ENCODE measurements at regions not wholly inside any gene's neighbourhood (a gene's known extent, or its start where the extent isn't known, plus 50 kb on each side); places are given as distances from the start of the nearest gene placed in this dataset.

- DNase-seq, result no peak
Measured at GRCh38 chr1:58119971-58120370, 426.6 kb downstream of the OMA1 start.

GRCh38 chr1:58116284-58116683, 430.2 kb downstream of the OMA1 start:
- no peak for DNase-seq

DNA sequence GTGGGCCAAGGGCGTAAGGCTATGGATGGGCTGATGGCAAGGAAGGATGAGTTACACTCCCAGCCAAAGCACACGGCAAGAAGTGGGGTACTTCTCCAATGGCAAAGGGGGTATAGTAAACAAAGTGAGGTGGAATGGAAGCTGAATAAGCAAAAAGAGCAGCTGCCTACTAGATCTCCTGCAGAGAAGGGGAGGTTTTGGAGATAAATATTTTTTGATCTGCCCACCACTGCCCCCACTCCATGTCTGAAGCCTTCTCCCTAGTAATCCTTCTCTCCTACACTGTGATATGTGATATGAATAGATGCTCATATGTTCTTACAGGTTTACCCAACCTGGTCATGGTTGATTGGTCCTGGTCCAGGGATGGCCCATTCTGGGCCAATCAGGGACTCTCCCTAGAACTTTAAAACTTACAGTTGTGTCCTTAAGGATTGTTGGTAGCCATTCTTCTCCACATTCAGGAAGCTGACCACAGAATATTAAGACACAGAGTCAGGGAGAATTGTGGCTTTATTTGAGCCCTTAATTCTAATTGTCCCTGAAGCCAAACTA, 436.8 kb downstream of the OMA1 start:
- DNase-seq, result no peak

- DNase-seq, result no peak
Measured at GRCh38 chr1:58108783-58109182, 437.7 kb downstream of the OMA1 start.

DNA sequence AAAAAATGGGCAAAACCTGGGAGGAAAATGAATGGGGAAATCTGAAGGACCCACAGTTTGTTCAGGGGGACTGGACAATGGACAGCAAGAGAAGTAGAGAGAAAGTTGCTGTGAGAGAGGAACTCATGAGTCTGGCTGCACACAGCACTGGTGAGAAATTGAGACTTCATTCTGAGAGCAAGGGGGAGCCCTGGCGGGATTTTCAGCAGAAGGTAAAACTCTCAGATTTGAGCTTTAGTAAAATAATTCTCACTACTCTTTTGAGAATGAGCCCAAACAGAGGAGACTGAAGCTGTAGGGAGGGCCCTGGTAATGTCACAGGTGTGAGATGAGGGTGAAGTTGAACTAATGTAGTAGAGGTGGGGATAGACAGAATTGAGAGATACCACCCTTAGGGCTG, 438.6 kb downstream of the OMA1 start:
- DNase-seq, result no peak

- DNase-seq, result no peak
Measured at GRCh38 chr1:58104960-58105359, 441.6 kb downstream of the OMA1 start.

DNA sequence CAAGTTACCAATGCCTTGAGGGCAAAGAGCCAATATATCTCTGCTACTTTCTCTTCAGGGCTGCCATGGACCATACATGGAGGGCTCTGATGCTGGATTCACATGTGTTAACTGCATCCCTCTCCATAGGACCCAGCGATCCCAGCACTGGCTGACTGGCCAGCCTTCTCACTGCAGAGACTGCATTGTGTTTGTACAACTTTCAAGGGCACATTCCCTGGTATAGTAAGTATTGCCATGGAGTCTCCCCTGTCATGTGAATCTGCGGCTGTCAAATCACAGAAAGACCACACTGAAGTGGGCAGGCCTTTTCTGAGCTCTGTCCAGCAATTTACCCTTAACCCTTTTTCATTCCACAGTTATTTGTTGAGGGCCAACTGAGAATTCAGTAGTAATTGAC, 449.8 kb downstream of the OMA1 start:
- no peak for DNase-seq

DNA sequence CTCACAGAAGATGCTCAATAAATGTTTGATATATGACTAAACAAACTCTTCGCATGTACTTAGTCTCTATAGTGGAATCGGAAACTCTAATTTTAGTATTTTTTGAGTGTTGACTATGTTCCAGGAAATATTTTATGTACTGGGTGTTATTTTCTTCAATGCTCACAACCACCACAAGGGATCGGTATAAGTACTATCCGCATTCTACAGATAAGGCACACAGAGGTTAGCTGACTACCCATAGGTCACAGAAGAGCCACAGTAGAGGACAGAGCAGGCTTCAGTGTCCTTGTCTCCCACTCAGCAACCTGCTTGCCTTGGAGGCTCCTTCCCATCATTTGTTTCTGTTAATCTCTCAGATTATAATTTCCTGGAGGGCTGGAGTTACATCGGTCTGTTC, 451.3 kb downstream of the OMA1 start:
- DNase-seq, result no peak

DNA sequence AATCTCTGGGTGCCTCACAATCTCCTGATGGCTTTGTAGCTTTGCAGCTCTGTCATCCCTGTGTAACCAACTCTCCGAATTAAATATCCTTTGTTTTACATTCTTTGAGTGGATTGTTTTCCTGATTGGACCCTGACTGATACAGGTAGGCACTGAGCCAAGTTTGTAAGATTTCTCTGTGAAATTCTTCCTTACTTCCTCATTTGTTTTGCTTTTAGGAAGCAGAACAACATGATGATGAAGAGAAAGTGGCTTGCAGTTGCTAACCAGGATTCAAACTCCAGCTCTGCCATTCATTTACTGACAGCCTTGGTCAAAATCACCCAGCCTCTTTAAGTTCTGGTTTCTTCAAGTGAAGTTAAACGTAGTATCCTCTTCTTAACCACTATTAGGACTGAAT, 452.3 kb downstream of the OMA1 start:
- no peak for DNase-seq

DNA sequence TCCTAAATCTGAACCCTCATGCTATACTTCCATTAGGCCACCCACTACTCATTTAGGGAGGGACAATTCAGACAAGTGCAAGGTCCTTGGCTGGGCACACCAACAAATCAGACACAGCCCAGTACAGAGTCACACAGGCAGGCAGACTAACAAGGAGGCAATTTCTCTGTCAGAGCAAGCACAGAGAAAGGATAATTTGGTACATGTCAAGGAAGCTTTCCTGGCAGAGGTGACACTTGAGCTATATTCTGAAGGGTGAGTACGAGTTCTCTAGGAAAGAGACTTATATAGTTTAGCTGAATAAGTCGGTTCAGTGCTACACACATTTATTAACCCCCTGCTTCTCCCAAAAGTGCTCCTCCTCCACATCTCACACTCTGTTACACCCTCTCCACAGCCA, 455.9 kb downstream of the OMA1 start:
- DNase-seq, result no peak

DNA sequence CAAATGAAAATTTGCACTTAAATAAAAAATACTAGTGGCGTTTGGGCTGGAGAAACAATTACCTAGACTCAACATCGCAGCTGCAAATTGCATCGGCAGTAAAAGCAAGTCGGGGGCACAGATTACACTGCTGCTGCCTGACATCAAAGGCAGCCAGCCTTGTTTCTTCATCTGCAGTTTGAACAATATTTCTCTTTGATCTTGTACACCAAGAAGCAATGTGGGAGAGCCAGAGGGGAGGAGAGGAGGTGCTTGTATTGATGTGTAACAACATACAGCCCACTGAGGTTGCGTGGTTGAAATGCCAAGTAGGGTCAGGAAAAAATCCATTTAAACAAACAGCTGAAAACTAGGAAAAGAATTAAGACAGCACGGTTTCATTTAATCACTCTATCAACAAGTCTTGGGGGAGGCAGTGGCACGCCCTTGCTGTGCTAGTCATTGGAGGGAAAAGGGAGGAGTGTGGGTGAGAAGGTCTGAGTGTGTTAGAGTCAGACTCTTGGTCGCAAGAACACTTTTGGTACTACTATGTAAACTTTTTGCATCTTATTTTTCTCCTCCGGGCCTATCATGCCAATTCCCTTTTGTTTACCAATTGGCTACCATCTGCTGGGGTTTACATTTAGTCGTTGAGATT, 456.5 kb downstream of the OMA1 start:
- no peak for DNase-seq

DNA sequence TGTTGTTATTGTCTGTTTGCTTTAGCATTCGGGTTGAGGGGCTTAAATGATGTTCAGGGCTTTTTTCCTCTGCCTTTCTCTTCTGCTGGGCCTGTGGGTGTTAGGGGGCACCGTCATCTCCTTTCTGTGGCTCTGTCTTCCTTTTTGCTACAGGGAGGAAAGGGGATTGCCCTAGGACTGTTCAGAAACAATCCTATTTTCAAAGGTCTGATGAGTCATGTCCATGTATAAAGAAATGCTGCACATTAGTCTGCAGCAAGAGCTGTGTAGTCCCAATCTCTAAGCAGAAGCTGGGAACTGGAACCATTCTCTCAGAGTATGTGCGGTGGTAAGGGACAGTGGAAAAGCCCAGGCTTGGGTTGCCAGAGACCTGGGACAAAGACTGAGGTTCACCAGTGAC, 462.3 kb downstream of the OMA1 start:
- DNase-seq, result no peak

GRCh38 chr1:58082596-58082995, 463.9 kb downstream of the OMA1 start:
- DNase-seq, result no peak

GRCh38 chr1:58076258-58076657, 470.3 kb downstream of the OMA1 start:
- DNase-seq, result no peak

GRCh38 chr1:58075188-58075578, 471.3 kb downstream of the OMA1 start:
- DNase-seq, result no peak

DNA sequence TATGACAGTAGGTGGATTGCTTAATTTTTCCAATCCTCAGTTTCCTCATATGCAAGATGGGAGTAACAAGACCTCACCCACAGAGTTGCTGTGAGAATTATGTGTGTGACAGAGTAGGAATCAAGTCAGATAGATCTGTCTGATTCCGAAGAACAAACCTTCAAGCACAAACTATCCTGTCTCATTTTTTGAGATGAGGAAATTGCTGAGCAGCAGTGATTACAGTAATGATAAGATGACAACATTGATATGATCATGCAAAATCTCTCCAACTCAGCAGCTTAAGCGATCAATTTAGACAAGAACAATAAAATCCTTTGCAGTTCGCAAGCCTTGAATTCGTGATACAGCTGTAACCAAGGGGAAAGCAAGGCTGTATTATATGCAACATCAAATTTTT, 474.1 kb downstream of the OMA1 start:
- DNase-seq, result no peak

- DNase-seq, result no peak
Measured at GRCh38 chr1:58067082-58067481, 479.4 kb downstream of the OMA1 start.

GRCh38 chr1:58065520-58065919, 481.0 kb downstream of the OMA1 start:
- DNase-seq, result no peak

DNA sequence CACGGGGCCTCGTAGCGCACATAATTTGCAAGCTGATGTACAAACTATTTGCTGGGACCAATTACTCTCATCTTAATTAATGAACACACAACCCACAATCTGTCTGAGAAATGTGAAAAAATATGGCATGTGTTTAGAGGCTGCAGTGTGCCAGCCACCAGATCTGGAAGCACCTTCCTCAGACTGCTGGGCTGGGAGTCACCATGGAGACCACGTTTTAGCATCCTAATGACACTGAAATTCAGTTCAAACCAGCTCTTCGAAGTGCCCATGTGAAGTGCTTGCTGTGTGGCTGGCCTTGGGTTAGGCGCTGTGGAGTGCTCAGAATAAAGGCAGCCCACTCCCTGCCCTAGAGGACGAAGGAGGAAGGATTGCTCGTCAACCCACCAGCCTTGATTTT, 482.4 kb downstream of the OMA1 start:
- DNase-seq, result no peak

- no peak for DNase-seq
Measured at GRCh38 chr1:58063095-58063494, 483.4 kb downstream of the OMA1 start.

- DNase-seq, result no peak
Measured at GRCh38 chr1:58062635-58063034, 483.9 kb downstream of the OMA1 start.

- DNase-seq, result no peak
Measured at GRCh38 chr1:58060559-58061170, 485.9 kb downstream of the OMA1 start.

- DNase-seq, result no peak
Measured at GRCh38 chr1:58059789-58060188, 486.7 kb downstream of the OMA1 start.

GRCh38 chr1:58058323-58058722, 488.2 kb downstream of the OMA1 start:
- no peak for DNase-seq

- DNase-seq, result no peak
Measured at GRCh38 chr1:58057826-58058225, 488.7 kb downstream of the OMA1 start.

All from NCI-H187 (cell line).